ENCODE measurements at regions not wholly inside any gene's neighbourhood (a gene's known extent, or its start where the extent isn't known, plus 50 kb on each side); places are given as distances from the start of the nearest gene placed in this dataset.

DNA sequence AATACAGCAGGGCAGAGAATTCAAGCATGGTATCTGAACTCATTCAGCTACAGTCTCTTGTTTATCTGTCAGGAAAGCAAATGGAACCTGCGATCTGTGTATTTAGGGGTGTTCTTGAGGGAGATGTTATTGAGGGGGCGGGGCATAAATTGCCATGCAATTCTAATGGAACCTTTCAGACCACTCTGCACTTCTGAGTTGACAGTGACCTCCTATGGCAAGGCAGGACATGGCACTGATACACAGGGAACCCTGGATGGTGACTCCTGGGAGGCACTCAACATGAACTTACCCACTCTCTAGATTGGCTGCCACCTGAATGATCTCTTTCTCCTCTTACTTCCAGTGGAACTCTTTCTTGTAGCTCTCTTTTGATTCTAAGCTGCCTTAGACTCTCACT lies 787.3 kb downstream of the VRK1 start:
- H3K4me3 ChIP-seq (ENCODE audit: low read depth, low read length), result no peak overlapping the region
- DNase-seq (ENCODE audit: low read depth), result no peak
- TF ChIP-seq, protein P1, sequence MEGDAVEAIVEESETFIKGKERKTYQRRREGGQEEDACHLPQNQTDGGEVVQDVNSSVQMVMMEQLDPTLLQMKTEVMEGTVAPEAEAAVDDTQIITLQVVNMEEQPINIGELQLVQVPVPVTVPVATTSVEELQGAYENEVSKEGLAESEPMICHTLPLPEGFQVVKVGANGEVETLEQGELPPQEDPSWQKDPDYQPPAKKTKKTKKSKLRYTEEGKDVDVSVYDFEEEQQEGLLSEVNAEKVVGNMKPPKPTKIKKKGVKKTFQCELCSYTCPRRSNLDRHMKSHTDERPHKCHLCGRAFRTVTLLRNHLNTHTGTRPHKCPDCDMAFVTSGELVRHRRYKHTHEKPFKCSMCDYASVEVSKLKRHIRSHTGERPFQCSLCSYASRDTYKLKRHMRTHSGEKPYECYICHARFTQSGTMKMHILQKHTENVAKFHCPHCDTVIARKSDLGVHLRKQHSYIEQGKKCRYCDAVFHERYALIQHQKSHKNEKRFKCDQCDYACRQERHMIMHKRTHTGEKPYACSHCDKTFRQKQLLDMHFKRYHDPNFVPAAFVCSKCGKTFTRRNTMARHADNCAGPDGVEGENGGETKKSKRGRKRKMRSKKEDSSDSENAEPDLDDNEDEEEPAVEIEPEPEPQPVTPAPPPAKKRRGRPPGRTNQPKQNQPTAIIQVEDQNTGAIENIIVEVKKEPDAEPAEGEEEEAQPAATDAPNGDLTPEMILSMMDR (conservative IDR thresholded peaks at IDR 0.05; ENCODE audit: low read depth, low read length), result no peak

DNA sequence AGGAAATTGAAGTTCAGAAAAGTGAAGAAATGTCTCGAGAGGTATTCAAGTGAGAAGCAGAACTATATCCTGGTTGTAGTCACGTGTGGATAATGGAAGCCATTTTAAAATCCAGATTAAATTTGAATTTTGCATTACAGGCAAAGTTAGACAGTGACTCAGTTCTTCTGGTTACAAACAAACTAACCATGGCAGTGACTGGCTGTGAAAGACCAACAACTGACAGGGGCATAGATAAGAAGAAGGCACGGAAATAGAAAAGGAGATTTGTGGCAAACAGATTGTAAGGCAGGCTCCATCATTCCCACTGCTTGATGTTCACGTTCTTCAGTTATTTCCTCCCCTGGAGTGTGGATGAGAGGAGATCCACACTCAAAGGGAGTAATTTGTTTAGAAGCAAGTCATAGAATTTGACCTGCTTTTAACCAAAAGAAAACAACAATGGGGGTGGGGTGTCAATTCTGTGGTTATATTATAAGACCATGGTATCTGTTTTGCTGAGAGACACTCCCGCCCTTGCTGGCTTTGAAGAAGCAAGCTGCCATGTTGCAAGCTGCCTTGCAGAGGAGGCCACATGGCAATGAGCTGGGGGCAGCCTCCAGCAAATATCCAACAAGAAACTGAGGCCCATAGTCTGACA lies 795.3 kb downstream of the VRK1 start:
- H3K4me3 ChIP-seq (ENCODE audit: low read depth, low read length), result no peak overlapping the region
- TF ChIP-seq, protein P1 (conservative IDR thresholded peaks at IDR 0.05; ENCODE audit: low read depth, low read length), result no peak
- DNase-seq (ENCODE audit: low read depth), result no peak

DNA sequence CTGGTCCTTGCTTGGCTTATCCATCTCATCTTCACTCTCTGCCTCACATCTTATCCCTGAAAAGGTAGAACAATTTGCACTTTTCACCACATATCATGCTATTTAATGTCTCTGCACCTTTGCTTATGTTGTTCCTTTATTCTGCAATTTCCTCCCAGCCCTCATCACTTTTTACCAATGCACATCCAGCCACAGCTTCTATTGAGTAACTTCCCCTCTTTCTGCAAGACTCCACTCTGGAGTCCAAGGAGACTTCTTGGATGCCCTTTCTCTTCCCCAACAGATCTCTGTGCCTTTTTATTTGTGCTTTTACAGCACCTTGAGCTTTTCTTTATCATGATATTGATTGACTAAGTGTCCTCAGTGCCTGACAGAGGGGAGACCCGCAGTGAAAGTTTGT lies 797.1 kb downstream of the VRK1 start:
- no peak for DNase-seq (ENCODE audit: low read depth)
- TF ChIP-seq, protein P1 (conservative IDR thresholded peaks at IDR 0.05; ENCODE audit: low read depth, low read length), result no peak
- no peak overlapping the region for H3K4me3 ChIP-seq (ENCODE audit: low read depth, low read length)

DNA sequence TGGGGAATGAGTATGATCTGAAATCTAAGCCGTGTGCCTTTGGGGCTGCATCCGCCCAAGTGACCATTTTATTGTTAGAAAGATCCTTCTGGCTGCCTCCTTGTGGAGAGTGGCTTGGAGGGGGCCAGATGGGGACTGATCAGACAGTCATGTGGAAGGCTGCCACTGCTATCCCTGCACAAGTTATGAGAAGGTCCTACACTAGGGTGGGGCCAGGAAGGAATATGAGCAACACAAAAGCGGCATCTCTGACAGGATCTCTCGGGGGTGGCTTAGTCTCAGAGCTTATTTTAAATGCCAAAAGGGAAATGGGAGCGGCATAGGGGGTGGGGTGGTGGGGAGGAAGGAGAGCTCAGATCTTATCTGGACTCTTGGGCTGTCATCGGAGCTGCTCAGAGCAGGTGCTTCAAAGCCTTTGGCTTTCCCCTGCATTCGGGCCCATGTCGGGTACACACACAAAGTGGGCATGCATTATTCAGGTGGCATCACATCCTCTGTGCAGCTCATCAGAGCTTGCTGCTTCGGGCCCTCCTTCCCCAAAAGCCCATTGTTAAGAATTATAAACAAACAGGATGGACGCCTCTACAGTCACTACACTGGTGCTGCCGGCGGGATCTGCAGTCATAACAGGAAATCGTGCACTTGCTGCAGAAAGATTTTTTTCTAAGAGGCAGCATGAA lies 805.4 kb downstream of the VRK1 start:
- TF ChIP-seq, protein P1 (conservative IDR thresholded peaks at IDR 0.05; ENCODE audit: low read depth, low read length), result no peak
- H3K4me3 ChIP-seq (ENCODE audit: low read depth, low read length), result no peak overlapping the region
- no peak for DNase-seq (ENCODE audit: low read depth)

DNA sequence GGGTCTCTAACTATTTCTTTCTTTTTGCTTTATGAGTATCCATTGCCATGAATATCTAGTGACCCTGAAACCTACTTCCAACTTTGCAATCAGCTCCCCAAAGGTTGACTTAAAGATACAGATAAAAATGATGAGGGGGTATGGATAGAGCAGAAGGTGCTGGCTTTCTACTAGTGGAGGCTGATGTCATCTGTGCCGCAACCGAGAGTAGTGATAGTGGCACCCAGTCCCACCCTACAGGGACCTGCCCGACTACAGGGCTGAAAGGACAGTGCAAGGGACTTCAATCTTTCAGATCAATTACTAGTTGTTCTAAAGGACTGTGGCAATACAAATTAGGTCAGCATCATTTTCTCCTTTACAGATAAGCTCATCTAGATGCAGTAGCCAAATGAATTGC lies 806.0 kb downstream of the VRK1 start:
- H3K4me3 ChIP-seq (ENCODE audit: low read depth, low read length), result no peak overlapping the region
- DNase-seq (ENCODE audit: low read depth), result no peak
- TF ChIP-seq, protein P1 (conservative IDR thresholded peaks at IDR 0.05; ENCODE audit: low read depth, low read length), result no peak

DNA sequence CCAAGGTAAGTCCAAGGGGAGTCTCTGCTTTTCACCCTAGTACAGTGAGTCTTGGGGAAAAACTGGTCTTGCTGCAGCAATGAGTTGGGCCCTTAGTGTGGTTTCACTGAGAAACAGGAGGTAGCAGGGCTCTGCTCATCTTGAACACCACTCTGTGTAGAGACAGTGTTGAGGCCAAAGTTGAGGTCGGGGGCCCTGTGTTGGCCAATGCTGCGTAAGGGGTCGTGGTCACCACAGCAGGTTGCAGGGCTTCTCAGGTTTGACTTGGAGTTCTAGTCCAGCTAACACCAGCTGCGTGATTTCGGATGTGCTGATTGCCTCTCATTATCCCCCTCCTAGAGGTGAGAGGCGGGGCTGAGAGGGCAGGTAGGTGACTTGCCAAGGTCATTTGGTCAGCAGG lies 807.5 kb downstream of the VRK1 start:
- no peak for DNase-seq (ENCODE audit: low read depth)
- no peak overlapping the region for H3K4me3 ChIP-seq (ENCODE audit: low read depth, low read length)
- TF ChIP-seq, protein P1 (conservative IDR thresholded peaks at IDR 0.05; ENCODE audit: low read depth, low read length), result no peak

DNA sequence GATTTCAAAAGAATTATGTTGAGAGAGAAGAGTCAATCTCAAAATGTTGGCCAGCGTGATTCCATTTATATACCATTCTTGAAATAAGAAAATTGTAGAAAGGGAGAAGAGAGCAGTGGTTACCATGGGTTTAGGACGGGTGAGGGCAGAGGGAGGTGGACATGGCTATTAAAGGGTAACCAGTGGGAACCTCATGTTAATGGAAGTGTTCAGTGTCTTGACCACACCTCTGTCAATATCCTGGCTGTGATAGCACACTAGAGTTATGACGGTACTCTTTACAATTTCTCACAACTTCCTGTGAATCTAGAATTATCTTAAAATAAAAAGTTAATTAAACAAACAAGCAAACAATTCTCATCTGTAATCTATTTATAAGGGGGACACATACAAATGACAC lies 821.2 kb downstream of the VRK1 start:
- TF ChIP-seq, protein P1 (conservative IDR thresholded peaks at IDR 0.05; ENCODE audit: low read depth, low read length), result no peak
- no peak for DNase-seq (ENCODE audit: low read depth)
- H3K4me3 ChIP-seq (ENCODE audit: low read depth, low read length), result no peak overlapping the region

All from choroid plexus epithelial cell (primary cell).